ENCODE measurements at regions not wholly inside any gene's neighbourhood (a gene's known extent, or its start where the extent isn't known, plus 50 kb on each side); places are given as distances from the start of the nearest gene placed in this dataset.
"Not testable (repeated sequence)": the region's sequence is repeated elsewhere in the genome, so short reads cannot be mapped to it uniquely, and the experiment has no call there.

GRCh38 chr13:97719736-97720135 lies 233.7 kb upstream of the IPO5 start:
- no peak for DNase-seq (ENCODE audit: low read depth in 1 of 2, low spot score in 1 of 2)

- DNase-seq (ENCODE audit: low read depth in 1 of 2, low spot score in 1 of 2): no peak
Measured at GRCh38 chr13:97720896-97721295, 232.6 kb upstream of the IPO5 start.

GRCh38 chr13:97723655-97724054 lies 229.8 kb upstream of the IPO5 start:
- no peak for DNase-seq (ENCODE audit: low read depth in 1 of 2, low spot score in 1 of 2)

- no peak for DNase-seq (ENCODE audit: low read depth in 1 of 2, low spot score in 1 of 2)
Measured at GRCh38 chr13:97724450-97724849, 229.0 kb upstream of the IPO5 start.

- DNase-seq (ENCODE audit: low read depth in 1 of 2, low spot score in 1 of 2): no peak
Measured at GRCh38 chr13:97726664-97727280, 226.7 kb upstream of the IPO5 start.

- no peak for DNase-seq (ENCODE audit: low read depth in 1 of 2, low spot score in 1 of 2)
Measured at GRCh38 chr13:97727991-97728390, 225.5 kb upstream of the IPO5 start.

- DNase-seq (ENCODE audit: low read depth in 1 of 2, low spot score in 1 of 2): no peak
Measured at GRCh38 chr13:97736436-97736835, 217.0 kb upstream of the IPO5 start.

- DNase-seq (ENCODE audit: low read depth in 1 of 2, low spot score in 1 of 2): no peak
Measured at GRCh38 chr13:97742084-97742483, 211.4 kb upstream of the IPO5 start.

- DNase-seq (ENCODE audit: low read depth in 1 of 2, low spot score in 1 of 2): no peak
Measured at GRCh38 chr13:97743938-97744337, 209.5 kb upstream of the IPO5 start.

GRCh38 chr13:97746649-97747048 lies 206.8 kb upstream of the IPO5 start:
- no peak for DNase-seq (ENCODE audit: low read depth in 1 of 2, low spot score in 1 of 2)

- no peak for DNase-seq (ENCODE audit: low read depth in 1 of 2, low spot score in 1 of 2)
Measured at GRCh38 chr13:97749174-97749573, 204.3 kb upstream of the IPO5 start.

GRCh38 chr13:97751477-97751876 lies 202.0 kb upstream of the IPO5 start:
- DNase-seq (ENCODE audit: low read depth in 1 of 2, low spot score in 1 of 2): no peak

GRCh38 chr13:97752961-97753668 lies 200.4 kb upstream of the IPO5 start:
- no peak for DNase-seq (ENCODE audit: low read depth in 1 of 2, low spot score in 1 of 2)

- no peak for DNase-seq (ENCODE audit: low read depth in 1 of 2, low spot score in 1 of 2)
Measured at GRCh38 chr13:97753942-97754670, 199.4 kb upstream of the IPO5 start.

GRCh38 chr13:97757807-97758206 lies 195.7 kb upstream of the IPO5 start:
- DNase-seq (ENCODE audit: low read depth in 1 of 2, low spot score in 1 of 2): no peak

- DNase-seq (ENCODE audit: low read depth in 1 of 2, low spot score in 1 of 2): no peak
Measured at GRCh38 chr13:97758317-97758716, 195.2 kb upstream of the IPO5 start.

- no peak for DNase-seq (ENCODE audit: low read depth in 1 of 2, low spot score in 1 of 2)
Measured at GRCh38 chr13:97761796-97762540, 191.5 kb upstream of the IPO5 start.

- no peak for DNase-seq (ENCODE audit: low read depth in 1 of 2, low spot score in 1 of 2)
Measured at GRCh38 chr13:97766749-97767148, 186.7 kb upstream of the IPO5 start.

- no peak for DNase-seq (ENCODE audit: low read depth in 1 of 2, low spot score in 1 of 2)
Measured at GRCh38 chr13:97768134-97768533, 185.3 kb upstream of the IPO5 start.

- DNase-seq (ENCODE audit: low read depth in 1 of 2, low spot score in 1 of 2): not testable (repeated sequence)
Measured at GRCh38 chr13:97770231-97770630, 183.2 kb upstream of the IPO5 start.

- DNase-seq (ENCODE audit: low read depth in 1 of 2, low spot score in 1 of 2): not testable (repeated sequence)
Measured at GRCh38 chr13:97772466-97772865, 181.0 kb upstream of the IPO5 start.
